ENCODE measurements at regions not wholly inside any gene's neighbourhood (a gene's known extent, or its start where the extent isn't known, plus 50 kb on each side); places are given as distances from the start of the nearest gene placed in this dataset.

- DNase-seq (ENCODE audit: low read depth), result no peak
- TF ChIP-seq, protein P1, sequence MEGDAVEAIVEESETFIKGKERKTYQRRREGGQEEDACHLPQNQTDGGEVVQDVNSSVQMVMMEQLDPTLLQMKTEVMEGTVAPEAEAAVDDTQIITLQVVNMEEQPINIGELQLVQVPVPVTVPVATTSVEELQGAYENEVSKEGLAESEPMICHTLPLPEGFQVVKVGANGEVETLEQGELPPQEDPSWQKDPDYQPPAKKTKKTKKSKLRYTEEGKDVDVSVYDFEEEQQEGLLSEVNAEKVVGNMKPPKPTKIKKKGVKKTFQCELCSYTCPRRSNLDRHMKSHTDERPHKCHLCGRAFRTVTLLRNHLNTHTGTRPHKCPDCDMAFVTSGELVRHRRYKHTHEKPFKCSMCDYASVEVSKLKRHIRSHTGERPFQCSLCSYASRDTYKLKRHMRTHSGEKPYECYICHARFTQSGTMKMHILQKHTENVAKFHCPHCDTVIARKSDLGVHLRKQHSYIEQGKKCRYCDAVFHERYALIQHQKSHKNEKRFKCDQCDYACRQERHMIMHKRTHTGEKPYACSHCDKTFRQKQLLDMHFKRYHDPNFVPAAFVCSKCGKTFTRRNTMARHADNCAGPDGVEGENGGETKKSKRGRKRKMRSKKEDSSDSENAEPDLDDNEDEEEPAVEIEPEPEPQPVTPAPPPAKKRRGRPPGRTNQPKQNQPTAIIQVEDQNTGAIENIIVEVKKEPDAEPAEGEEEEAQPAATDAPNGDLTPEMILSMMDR (conservative IDR thresholded peaks at IDR 0.05; ENCODE audit: low read length), result no peak
- no peak overlapping the region for H3K4me3 ChIP-seq (ENCODE audit: low read length)
These were observed 299.5 kb downstream of the PDHA2 start for GRCh38 chr4:96139251-96139929.

DNA sequence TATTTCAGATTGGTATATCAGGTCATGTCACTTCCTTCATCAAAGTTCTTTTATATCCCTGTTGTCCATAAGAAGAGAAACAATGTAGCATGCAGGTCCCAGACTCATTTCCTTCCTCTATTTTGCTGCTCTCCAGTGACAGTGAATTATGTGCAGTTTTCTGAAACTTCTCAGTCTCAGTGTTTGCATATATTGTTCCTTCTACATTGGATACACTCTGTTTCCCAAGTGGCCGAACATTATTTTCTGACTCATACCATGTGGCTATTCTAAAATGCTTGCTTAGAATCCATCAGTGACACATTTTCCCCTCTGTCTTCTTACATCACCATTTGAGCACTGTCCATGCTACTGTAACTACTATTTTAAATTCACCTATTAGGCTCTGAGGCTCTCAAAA is 305.7 kb downstream of the PDHA2 start:
- no peak for DNase-seq (ENCODE audit: low read depth)
- H3K4me3 ChIP-seq (ENCODE audit: low read length), result no peak overlapping the region

GRCh38 chr4:96146686-96147085 is 306.8 kb downstream of the PDHA2 start:
- DNase-seq (ENCODE audit: low read depth), result no peak
- TF ChIP-seq, protein P1 (conservative IDR thresholded peaks at IDR 0.05; ENCODE audit: low read length), result no peak
- H3K4me3 ChIP-seq (ENCODE audit: low read length), result no peak overlapping the region

More for the DNA sequence above, 305.7 kb downstream of the PDHA2 start:
- TF ChIP-seq, protein P1 (conservative IDR thresholded peaks at IDR 0.05; ENCODE audit: low read length), result no peak

- H3K4me3 ChIP-seq (ENCODE audit: low read length), result no peak overlapping the region
- TF ChIP-seq, protein P1 (conservative IDR thresholded peaks at IDR 0.05; ENCODE audit: low read length), result no peak
- DNase-seq (ENCODE audit: low read depth), result no peak
These were observed 310.0 kb downstream of the PDHA2 start for GRCh38 chr4:96149894-96150293.

- TF ChIP-seq, protein P1 (conservative IDR thresholded peaks at IDR 0.05; ENCODE audit: low read length), result no peak
- no peak overlapping the region for H3K4me3 ChIP-seq (ENCODE audit: low read length)
- DNase-seq (ENCODE audit: low read depth), result no peak
These were observed 310.6 kb downstream of the PDHA2 start for GRCh38 chr4:96150466-96150865.

DNA sequence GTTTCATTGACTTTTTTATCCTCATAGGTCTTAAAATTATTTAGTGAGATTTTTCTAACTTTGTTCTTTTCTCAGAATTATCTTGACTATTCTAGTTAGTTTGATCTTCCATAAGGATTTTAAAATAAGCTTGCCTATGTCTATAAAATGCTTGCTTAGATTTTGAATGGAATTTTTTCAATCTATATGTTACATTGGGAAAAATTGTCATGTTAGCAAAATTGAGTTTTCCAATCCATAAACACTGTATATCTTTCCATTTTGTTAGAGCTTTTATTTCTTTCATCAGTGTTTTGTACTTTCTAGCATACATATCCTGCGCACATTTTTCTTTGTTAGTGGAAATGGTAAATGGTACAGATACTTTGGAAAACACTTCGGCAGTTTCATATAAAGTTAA is 312.9 kb downstream of the PDHA2 start:
- no peak overlapping the region for H3K4me3 ChIP-seq (ENCODE audit: low read length)
- TF ChIP-seq, protein P1 (conservative IDR thresholded peaks at IDR 0.05; ENCODE audit: low read length), result no peak
- DNase-seq (ENCODE audit: low read depth), result no peak

- no peak for DNase-seq (ENCODE audit: low read depth)
- H3K4me3 ChIP-seq (ENCODE audit: low read length), result no peak overlapping the region
- TF ChIP-seq, protein P1 (conservative IDR thresholded peaks at IDR 0.05; ENCODE audit: low read length), result no peak
These were observed 314.8 kb downstream of the PDHA2 start for GRCh38 chr4:96154676-96155075.
